HepG2 (cell line): ENCODE measurements at regions not wholly inside any gene's neighbourhood (a gene's known extent, or its start where the extent isn't known, plus 50 kb on each side); places are given as distances from the start of the nearest gene placed in this dataset.

ENCODE experiments used
- CTCF ChIP-seq: sonication (generic); formaldehyde crosslinking; IDR thresholded peaks from 2 replicates; pipeline ENCODE4 v1.5.0; 2020; ENCODE audit warnings: mild to moderate bottlenecking, missing genetic modification reagents, moderate library complexity
- EP300 ChIP-seq, 3 experiments: sonication (generic) in 1 of 3; formaldehyde crosslinking in 1 of 3; IDR thresholded peaks; 2 replicates each; pipeline versions ENCODE4 v1.5.1 to v1.6.1; 2011 to 2020; ENCODE audit warnings: low read depth in 2 of 3, low read length in 2 of 3, borderline replicate concordance in 1 of 3, improper control_type of control experiment in 1 of 3, mild to moderate bottlenecking in 1 of 3, missing genetic modification reagents in 1 of 3, moderate library complexity in 1 of 3
- TCF12 ChIP-seq, 2 experiments: fragments of 450-650 bp in 1 of 2; sonication (generic) in 1 of 2; formaldehyde crosslinking in 1 of 2; IDR thresholded peaks; 2 replicates each; pipeline versions ENCODE4 v1.6.1 to v1.8.0; 2017 to 2022; ENCODE audit warnings: antibody characterized with exemption in 1 of 2, mild to moderate bottlenecking in 1 of 2, missing genetic modification reagents in 1 of 2, moderate library complexity in 1 of 2
- ZNF143 ChIP-seq: sonication (generic); formaldehyde crosslinking; IDR thresholded peaks from 2 replicates; pipeline ENCODE4 v1.4.0; 2020; ENCODE audit warnings: missing genetic modification reagents
- TF ChIP-seq, protein P1 (sequence below): sonication (generic); formaldehyde crosslinking; IDR thresholded peaks from 2 replicates; pipeline ENCODE4 v1.5.0; 2020; ENCODE audit warnings: mild to moderate bottlenecking, missing genetic modification reagents, borderline replicate concordance

GRCh38 chr1:96968541-96968940 is 247.0 kb downstream of the PTBP2 start:
- TF ChIP-seq TCF12 (IDR thresholded peaks at IDR 0.05) (no peak), TCF12 (CRISPR knock-in tag; IDR thresholded peaks at IDR 0.05) (no peak), ZNF143 (CRISPR knock-in tag) (no peak), EP300 (IDR thresholded peaks at IDR 0.05; ENCODE audit: low read depth in 2 of 2, low read length in 2 of 2) (no peak), EP300 (CRISPR knock-in tag; IDR thresholded peaks at IDR 0.05; ENCODE audit: borderline replicate concordance) (no peak), CTCF (CRISPR knock-in tag) (no peak)
- TF ChIP-seq, protein P1, sequence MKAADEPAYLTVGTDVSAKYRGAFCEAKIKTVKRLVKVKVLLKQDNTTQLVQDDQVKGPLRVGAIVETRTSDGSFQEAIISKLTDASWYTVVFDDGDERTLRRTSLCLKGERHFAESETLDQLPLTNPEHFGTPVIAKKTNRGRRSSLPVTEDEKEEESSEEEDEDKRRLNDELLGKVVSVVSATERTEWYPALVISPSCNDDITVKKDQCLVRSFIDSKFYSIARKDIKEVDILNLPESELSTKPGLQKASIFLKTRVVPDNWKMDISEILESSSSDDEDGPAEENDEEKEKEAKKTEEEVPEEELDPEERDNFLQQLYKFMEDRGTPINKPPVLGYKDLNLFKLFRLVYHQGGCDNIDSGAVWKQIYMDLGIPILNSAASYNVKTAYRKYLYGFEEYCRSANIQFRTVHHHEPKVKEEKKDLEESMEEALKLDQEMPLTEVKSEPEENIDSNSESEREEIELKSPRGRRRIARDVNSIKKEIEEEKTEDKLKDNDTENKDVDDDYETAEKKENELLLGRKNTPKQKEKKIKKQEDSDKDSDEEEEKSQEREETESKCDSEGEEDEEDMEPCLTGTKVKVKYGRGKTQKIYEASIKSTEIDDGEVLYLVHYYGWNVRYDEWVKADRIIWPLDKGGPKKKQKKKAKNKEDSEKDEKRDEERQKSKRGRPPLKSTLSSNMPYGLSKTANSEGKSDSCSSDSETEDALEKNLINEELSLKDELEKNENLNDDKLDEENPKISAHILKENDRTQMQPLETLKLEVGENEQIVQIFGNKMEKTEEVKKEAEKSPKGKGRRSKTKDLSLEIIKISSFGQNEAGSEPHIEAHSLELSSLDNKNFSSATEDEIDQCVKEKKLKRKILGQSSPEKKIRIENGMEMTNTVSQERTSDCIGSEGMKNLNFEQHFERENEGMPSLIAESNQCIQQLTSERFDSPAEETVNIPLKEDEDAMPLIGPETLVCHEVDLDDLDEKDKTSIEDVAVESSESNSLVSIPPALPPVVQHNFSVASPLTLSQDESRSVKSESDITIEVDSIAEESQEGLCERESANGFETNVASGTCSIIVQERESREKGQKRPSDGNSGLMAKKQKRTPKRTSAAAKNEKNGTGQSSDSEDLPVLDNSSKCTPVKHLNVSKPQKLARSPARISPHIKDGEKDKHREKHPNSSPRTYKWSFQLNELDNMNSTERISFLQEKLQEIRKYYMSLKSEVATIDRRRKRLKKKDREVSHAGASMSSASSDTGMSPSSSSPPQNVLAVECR (CRISPR knock-in tag): no peak
